Suprapubic skin (tissue), 4 donors: ENCODE measurements at regions not wholly inside any gene's neighbourhood (a gene's known extent, or its start where the extent isn't known, plus 50 kb on each side); places are given as distances from the start of the nearest gene placed in this dataset.
A peak's percentile ranks its signal among the peaks of the same experiment; 100 is the strongest.

Experiments used
- DNase-seq, 2 donors: peaks; one replicate each; pipeline ENCODE4 v3.0.0-alpha.2; 2019; ENCODE audit warnings: low spot score in 2 of 2
- H3K27ac ChIP-seq: fragments of 200-600 bp; sonication (generic); one replicate; pipeline ENCODE4 v1.5.1; 2019
- H3K27me3 ChIP-seq: fragments of 200-600 bp; sonication (generic); one replicate; pipeline ENCODE4 v1.5.1; 2019
- H3K36me3 ChIP-seq: fragments of 200-600 bp; sonication (generic); one replicate; pipeline ENCODE4 v1.5.1; 2019
- H3K4me1 ChIP-seq: fragments of 200-600 bp; sonication (generic); one replicate; pipeline ENCODE4 v1.5.1; 2019
- H3K4me3 ChIP-seq: fragments of 200-600 bp; sonication (generic); one replicate; pipeline ENCODE4 v1.5.1; 2019; ENCODE audit warnings: mild to moderate bottlenecking
- H3K9me3 ChIP-seq: fragments of 200-600 bp; sonication (generic); one replicate; pipeline ENCODE4 v1.5.1; 2019
- EP300 ChIP-seq: sonication (generic); formaldehyde crosslinking; IDR thresholded peaks from one replicate; pipeline ENCODE4 v1.6.1; 2017; ENCODE audit warnings: antibody characterized with exemption
- POLR2A ChIP-seq, 2 donors: fragments of 450-650 bp; IDR thresholded peaks; one replicate each; pipeline ENCODE4 v1.6.1; 2017; ENCODE audit warnings: antibody characterized with exemption in 2 of 2, mild to moderate bottlenecking in 2 of 2, moderate library complexity in 2 of 2
- POLR2AphosphoS5 ChIP-seq, 3 donors: sonication (generic); formaldehyde crosslinking; IDR thresholded peaks; one replicate each; pipeline ENCODE4 v1.6.1; 2017; ENCODE audit warnings: antibody characterized with exemption in 3 of 3
- WGBS: methylation state at CpG from one replicate; pipeline ENCODE4 v1.1.5; 2018; 5-methylcytosine and 5-hydroxymethylcytosine counted together
- TF ChIP-seq, protein P1 (sequence below), 2 donors: fragments of 200-600 bp in 1 of 2; fragments of 450-650 bp in 1 of 2; sonication (generic) in 1 of 2; IDR thresholded peaks; one replicate each; pipeline ENCODE4 v1.5.1; 2016 to 2019; ENCODE audit warnings: antibody characterized with exemption in 2 of 2, mild to moderate bottlenecking in 1 of 2, moderate library complexity in 1 of 2

GRCh38 chr4:41880022-41880837 is 55.0 kb upstream of the TMEM33 start:
- peaks cover 92% of the 10 kb centered on the region for H3K27me3 ChIP-seq
- WGBS, result 8% methylated on average over 36 of the region's 45 CpGs
- H3K27ac ChIP-seq, result no peak overlapping the region
- TF ChIP-seq POLR2AphosphoS5 (IDR thresholded peaks at IDR 0.05) (no peak), EP300 (no peak), POLR2A (IDR thresholded peaks at IDR 0.05) (no peak)
- TF ChIP-seq, protein P1, sequence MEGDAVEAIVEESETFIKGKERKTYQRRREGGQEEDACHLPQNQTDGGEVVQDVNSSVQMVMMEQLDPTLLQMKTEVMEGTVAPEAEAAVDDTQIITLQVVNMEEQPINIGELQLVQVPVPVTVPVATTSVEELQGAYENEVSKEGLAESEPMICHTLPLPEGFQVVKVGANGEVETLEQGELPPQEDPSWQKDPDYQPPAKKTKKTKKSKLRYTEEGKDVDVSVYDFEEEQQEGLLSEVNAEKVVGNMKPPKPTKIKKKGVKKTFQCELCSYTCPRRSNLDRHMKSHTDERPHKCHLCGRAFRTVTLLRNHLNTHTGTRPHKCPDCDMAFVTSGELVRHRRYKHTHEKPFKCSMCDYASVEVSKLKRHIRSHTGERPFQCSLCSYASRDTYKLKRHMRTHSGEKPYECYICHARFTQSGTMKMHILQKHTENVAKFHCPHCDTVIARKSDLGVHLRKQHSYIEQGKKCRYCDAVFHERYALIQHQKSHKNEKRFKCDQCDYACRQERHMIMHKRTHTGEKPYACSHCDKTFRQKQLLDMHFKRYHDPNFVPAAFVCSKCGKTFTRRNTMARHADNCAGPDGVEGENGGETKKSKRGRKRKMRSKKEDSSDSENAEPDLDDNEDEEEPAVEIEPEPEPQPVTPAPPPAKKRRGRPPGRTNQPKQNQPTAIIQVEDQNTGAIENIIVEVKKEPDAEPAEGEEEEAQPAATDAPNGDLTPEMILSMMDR (IDR thresholded peaks at IDR 0.05), result no peak
- no peaks in the 10 kb centered on the region for H3K36me3 ChIP-seq
- no peak for DNase-seq
- no peaks in the 10 kb centered on the region for H3K9me3 ChIP-seq
- peak overlapping the region; percentile 47 for H3K4me3 ChIP-seq
- peaks cover 29% of the 10 kb centered on the region for H3K4me1 ChIP-seq

- DNase-seq, result no peak
- no peaks in the 10 kb centered on the region for H3K36me3 ChIP-seq
- H3K4me3 ChIP-seq, result no peak overlapping the region
- 14% methylated on average over 12 of the region's 12 CpGs for WGBS
- TF ChIP-seq EP300, result no peak
- TF ChIP-seq, protein P1 (IDR thresholded peaks at IDR 0.05), result no peak
- no peak for TF ChIP-seq POLR2AphosphoS5 (IDR thresholded peaks at IDR 0.05)
- TF ChIP-seq POLR2A (IDR thresholded peaks at IDR 0.05), result no peak
- H3K4me1 ChIP-seq, result peaks cover 29% of the 10 kb centered on the region
- H3K9me3 ChIP-seq, result no peaks in the 10 kb centered on the region
- H3K27ac ChIP-seq, result no peak overlapping the region
- H3K27me3 ChIP-seq, result peaks cover 95% of the 10 kb centered on the region
These were observed 55.7 kb upstream of the TMEM33 start for GRCh38 chr4:41879552-41879951.

- H3K36me3 ChIP-seq, result no peaks in the 10 kb centered on the region
- 9% methylated on average over 16 of the region's 25 CpGs for WGBS
- no peak for DNase-seq
- H3K4me3 ChIP-seq, result no peak overlapping the region
- no peaks in the 10 kb centered on the region for H3K9me3 ChIP-seq
- no peak overlapping the region for H3K27ac ChIP-seq
- TF ChIP-seq POLR2A (IDR thresholded peaks at IDR 0.05) (no peak), POLR2AphosphoS5 (IDR thresholded peaks at IDR 0.05) (no peak), EP300 (no peak)
- TF ChIP-seq, protein P1 (IDR thresholded peaks at IDR 0.05), result no peak
- H3K4me1 ChIP-seq, result peaks cover 29% of the 10 kb centered on the region
- peaks cover 95% of the 10 kb centered on the region for H3K27me3 ChIP-seq
These were observed 56.2 kb upstream of the TMEM33 start for GRCh38 chr4:41878991-41879491.

DNA sequence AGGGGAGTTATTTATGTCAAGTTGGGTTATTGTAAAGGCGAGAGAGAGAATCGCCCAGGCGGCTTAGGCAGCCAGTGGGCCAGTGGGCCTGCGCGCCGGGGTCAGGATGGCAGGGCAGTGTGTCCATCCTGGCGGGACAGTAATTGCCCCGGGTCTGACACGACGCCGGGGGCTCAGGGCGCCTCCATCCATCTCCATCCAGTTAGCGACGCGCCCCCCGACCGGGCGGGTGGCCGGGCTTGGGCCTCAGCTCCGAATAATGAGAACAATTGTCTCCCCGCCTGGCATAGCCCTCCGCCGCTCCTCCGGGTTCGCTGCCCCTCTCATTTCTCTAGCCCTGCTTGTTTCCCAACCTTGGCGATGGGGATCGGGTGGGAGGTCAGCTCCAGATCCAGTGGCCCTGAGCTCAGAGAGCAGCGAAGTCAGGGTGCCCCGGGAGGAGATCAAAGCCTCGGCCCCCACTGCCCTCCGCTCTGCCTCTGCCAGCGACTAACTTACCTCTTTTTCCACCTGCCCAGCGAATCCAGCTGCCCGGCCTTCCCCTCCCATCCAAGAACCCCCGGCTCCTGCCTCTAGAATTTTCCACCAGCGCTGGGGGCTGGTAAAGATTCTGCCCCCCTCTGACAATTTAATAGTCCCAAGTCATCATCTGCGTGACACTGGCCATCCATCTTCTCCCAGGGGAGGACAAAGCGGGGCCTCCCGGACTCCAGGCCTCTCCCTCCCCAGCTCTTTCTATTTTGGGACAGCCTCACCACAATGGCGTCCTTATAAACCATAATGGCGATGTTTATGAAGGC is 56.9 kb upstream of the TMEM33 start:
- Histone ChIP-seq H3K9me3 (no peaks in the 10 kb centered on the region), H3K36me3 (no peaks in the 10 kb centered on the region), H3K27ac (no peak overlapping the region), H3K4me1 (peaks cover 32% of the 10 kb centered on the region), H3K4me3 (no peak overlapping the region), H3K27me3 (peaks cover 98% of the 10 kb centered on the region)
- TF ChIP-seq POLR2AphosphoS5 (IDR thresholded peaks at IDR 0.05), result no peak
- TF ChIP-seq POLR2A (IDR thresholded peaks at IDR 0.05), result no peak
- TF ChIP-seq EP300, result no peak
- TF ChIP-seq, protein P1 (IDR thresholded peaks at IDR 0.05), result no peak
- 30% methylated on average over 26 of the region's 41 CpGs for WGBS
- DNase-seq, result no peak
